ENCODE measurements at regions not wholly inside any gene's neighbourhood (a gene's known extent, or its start where the extent isn't known, plus 50 kb on each side); places are given as distances from the start of the nearest gene placed in this dataset.

GRCh38 chr4:136227315-136227714, 1305.0 kb downstream of the PCDH18 start:
- H3K9me3 ChIP-seq, result no peaks in the 10 kb centered on the region
- DNase-seq, result no peak
- no peaks in the 10 kb centered on the region for H3K4me1 ChIP-seq
- no peak for ATAC-seq (ENCODE audit: low FRiP score in 2 of 2)
- H3K36me3 ChIP-seq, result no peaks in the 10 kb centered on the region
- H3K27ac ChIP-seq, result no peak overlapping the region
- TF ChIP-seq CTCF (IDR thresholded peaks at IDR 0.05) (no peak), POLR2A (IDR thresholded peaks at IDR 0.05) (no peak), EP300 (IDR thresholded peaks at IDR 0.05) (no peak), POLR2AphosphoS5 (IDR thresholded peaks at IDR 0.05) (no peak)
- H3K27me3 ChIP-seq, result no peaks in the 10 kb centered on the region
- no peak overlapping the region for H3K4me3 ChIP-seq

GRCh38 chr4:136219592-136220125, 1312.6 kb downstream of the PCDH18 start:
- Histone ChIP-seq H3K9me3 (no peaks in the 10 kb centered on the region), H3K4me3 (no peak overlapping the region), H3K27me3 (no peaks in the 10 kb centered on the region), H3K27ac (no peak overlapping the region), H3K4me1 (no peaks in the 10 kb centered on the region), H3K36me3 (no peaks in the 10 kb centered on the region)
- no peak for TF ChIP-seq POLR2AphosphoS5 (IDR thresholded peaks at IDR 0.05)
- no peak for TF ChIP-seq CTCF (IDR thresholded peaks at IDR 0.05)
- TF ChIP-seq EP300 (IDR thresholded peaks at IDR 0.05), result no peak
- no peak for TF ChIP-seq POLR2A (IDR thresholded peaks at IDR 0.05)
- ATAC-seq (ENCODE audit: low FRiP score in 2 of 2) (peak in 1 of 2 donors; percentile 57), DNase-seq (peak in 1 of 2 donors; percentile 21)
- 90% methylated on average over 3 of the region's 3 CpGs; no CpG with 5 or more reads in 1 of the 2 donors for WGBS, 2 donors

- Histone ChIP-seq H3K4me1 (no peaks in the 10 kb centered on the region), H3K36me3 (no peaks in the 10 kb centered on the region), H3K9me3 (peaks cover 0 to 5% (median 0%) of the 10 kb centered on the region in 4 donors), H3K27ac (no peak overlapping the region), H3K4me3 (no peak overlapping the region), H3K27me3 (no peaks in the 10 kb centered on the region)
- DNase-seq (no peak), ATAC-seq (ENCODE audit: low FRiP score in 2 of 2) (no peak)
- no peak for TF ChIP-seq CTCF (IDR thresholded peaks at IDR 0.05)
- no peak for TF ChIP-seq POLR2AphosphoS5 (IDR thresholded peaks at IDR 0.05)
- no peak for TF ChIP-seq EP300 (IDR thresholded peaks at IDR 0.05)
- TF ChIP-seq POLR2A (IDR thresholded peaks at IDR 0.05), result no peak
- 55 to 59% methylated on average over 4 of the region's 4 CpGs for WGBS, 2 donors
Observed at GRCh38 chr4:136203199-136203598, 1329.1 kb downstream of the PCDH18 start.

- Histone ChIP-seq H3K27ac (no peak overlapping the region), H3K27me3 (no peaks in the 10 kb centered on the region), H3K36me3 (no peaks in the 10 kb centered on the region), H3K4me3 (no peak overlapping the region), H3K9me3 (peaks cover 0 to 5% (median 0%) of the 10 kb centered on the region in 4 donors), H3K4me1 (no peaks in the 10 kb centered on the region)
- TF ChIP-seq POLR2AphosphoS5 (IDR thresholded peaks at IDR 0.05) (no peak), POLR2A (IDR thresholded peaks at IDR 0.05) (no peak), CTCF (IDR thresholded peaks at IDR 0.05) (no peak), EP300 (IDR thresholded peaks at IDR 0.05) (no peak)
- 94 to 96% methylated on average over 1 of the region's 1 CpG for WGBS, 2 donors
- DNase-seq (no peak), ATAC-seq (ENCODE audit: low FRiP score in 2 of 2) (no peak)
Observed at GRCh38 chr4:136198358-136198757, 1333.9 kb downstream of the PCDH18 start.

- Histone ChIP-seq H3K9me3 (no peaks in the 10 kb centered on the region), H3K27me3 (no peaks in the 10 kb centered on the region), H3K27ac (no peak overlapping the region), H3K4me1 (no peaks in the 10 kb centered on the region), H3K4me3 (no peak overlapping the region), H3K36me3 (no peaks in the 10 kb centered on the region)
- no peak for DNase-seq
- WGBS, 2 donors, result 79 to 89% methylated on average over 2 of the region's 2 CpGs
- TF ChIP-seq CTCF (IDR thresholded peaks at IDR 0.05) (no peak), POLR2AphosphoS5 (IDR thresholded peaks at IDR 0.05) (no peak), POLR2A (IDR thresholded peaks at IDR 0.05) (no peak), EP300 (IDR thresholded peaks at IDR 0.05) (no peak)
- ATAC-seq (ENCODE audit: low FRiP score in 2 of 2), result no peak
Observed at GRCh38 chr4:136194962-136195361, 1337.3 kb downstream of the PCDH18 start.
